AG20443 (cell line): ENCODE measurements at regions not wholly inside any gene's neighbourhood (a gene's known extent, or its start where the extent isn't known, plus 50 kb on each side); places are given as distances from the start of the nearest gene placed in this dataset.

ENCODE experiments used
- DNase-seq: peaks from one replicate; pipeline ENCODE4 v3.0.0; 2012; ENCODE audit warnings: low spot score, mixed read lengths

DNA sequence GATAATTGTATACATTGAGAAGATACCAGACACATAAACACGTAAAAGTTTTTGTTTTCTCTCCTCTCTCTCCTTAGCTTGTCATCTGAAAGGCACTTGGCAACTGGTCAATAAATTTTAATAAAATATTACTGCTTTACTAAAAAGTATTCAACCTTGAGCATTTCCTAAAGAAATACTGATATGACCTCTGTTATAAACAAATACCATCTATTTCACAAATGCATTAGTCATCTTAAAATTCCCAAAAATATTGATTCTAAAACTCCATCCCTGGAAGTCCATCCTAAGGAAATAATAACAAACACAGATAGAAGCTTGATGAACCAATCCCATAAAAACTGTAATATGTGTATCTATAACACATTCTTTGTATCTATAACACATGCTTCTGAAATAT, 483.2 kb downstream of the TLR4 start:
- DNase-seq: no peak

DNA sequence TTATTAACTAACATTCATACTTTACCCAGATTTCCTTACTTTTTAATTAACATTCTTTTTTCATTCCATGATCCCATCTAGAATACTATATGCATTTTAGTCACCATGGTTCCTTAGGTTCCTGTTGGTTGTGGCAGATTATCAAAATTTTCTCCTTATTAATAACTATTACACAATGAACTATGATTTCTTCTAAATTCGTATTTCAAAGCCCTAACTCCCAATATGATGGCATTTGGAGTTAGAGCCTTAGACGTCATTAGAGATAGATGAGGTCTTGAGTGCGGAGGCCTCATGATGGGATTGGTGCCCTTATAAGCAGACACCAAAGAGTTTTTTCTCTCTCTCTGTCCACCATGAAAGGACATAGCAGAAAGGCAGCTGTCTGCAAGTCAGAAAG, 485.4 kb downstream of the TLR4 start:
- no peak for DNase-seq

DNA sequence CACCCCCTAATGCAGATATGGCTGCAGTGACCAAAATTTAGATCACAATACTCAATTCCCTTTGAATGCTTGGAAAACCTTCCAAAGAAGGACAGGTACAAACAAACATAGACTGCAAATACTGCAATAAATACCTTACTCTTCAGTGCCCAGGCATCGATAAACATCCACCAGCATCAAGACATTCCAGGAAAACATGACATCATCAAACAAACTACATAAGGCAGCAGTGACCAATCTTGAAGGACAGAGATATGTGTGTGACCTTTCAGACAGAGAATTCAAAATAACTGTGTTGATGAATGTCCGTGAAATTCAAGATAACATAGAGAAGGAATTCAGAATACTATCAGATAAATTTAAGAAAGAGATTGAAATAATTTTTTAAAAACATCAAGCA, 488.6 kb downstream of the TLR4 start:
- DNase-seq: no peak

DNA sequence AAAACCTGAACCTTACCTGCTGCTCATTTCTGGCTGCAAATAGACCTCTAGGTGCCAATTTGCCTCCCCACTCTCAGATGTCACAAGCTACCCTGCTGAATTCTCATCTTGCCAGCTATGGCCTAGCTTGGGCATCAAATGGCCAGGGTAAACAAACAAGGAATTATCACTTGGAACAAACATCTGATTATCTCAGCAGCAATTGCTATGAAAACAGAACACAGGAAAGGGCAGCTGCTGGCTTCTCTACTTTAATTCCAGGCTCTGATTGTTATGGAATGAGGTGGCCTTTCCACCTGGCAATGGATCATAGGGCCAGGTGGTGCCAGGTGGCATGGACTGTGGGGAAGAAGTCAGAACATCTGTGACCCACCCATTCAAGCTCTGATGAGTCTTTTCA, 505.1 kb downstream of the TLR4 start:
- DNase-seq: no peak

DNA sequence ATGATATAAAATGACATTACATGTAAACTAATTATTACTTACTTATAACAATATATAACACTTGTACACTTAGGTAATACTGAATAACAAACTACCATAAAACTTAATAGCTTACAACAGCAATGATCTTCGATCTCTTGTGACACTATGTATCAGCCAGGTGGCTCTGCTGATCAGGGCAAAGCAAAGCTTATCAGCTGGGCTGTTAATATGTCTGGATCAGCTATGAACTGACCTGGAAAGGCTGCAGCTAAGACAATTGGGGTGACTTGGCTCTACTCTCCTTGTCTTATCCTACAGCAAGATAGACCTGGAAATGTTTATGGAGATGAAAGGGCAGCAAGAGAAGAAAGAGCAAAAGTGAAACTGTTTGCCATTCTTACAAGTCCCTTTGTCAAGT, 511.3 kb downstream of the TLR4 start:
- no peak for DNase-seq

DNA sequence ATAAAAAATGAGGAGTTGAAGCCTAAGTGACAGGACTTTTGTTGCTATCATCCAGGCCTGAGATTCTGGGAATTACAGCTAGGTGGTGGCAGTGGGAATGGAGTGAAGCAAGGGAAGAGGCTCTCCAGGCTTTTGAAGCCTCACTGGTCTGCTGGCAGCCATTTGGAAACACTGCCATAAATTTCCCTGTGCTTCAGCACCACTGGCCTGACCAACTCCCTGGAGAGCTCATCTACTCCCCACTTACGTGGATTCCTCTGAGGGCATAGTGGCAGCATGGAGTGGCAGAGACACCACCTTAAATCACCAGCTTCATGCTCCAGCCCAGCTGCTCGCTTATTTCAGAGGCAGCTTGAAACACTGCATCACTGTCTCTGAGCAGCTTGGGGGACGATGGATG, 518.2 kb downstream of the TLR4 start:
- no peak for DNase-seq

DNA sequence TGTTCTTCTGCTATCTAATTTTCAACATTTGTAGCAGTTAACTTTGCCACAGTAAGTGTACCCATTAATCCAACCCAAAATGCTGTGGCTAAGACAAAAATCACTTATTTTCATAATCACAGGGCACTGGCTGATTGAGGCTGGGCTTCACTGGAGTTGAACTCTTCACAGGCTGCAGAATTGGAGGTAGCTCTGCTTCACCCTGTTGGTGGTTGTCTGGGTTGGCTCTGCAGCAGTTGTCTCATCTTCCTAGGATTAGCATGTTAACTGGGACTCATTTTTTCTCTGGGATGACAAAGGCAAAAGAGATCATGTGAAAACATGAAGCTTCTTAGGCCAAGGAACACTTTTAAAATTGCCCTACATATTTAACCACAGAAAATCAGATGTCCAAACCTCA, 518.9 kb downstream of the TLR4 start:
- no peak for DNase-seq

DNA sequence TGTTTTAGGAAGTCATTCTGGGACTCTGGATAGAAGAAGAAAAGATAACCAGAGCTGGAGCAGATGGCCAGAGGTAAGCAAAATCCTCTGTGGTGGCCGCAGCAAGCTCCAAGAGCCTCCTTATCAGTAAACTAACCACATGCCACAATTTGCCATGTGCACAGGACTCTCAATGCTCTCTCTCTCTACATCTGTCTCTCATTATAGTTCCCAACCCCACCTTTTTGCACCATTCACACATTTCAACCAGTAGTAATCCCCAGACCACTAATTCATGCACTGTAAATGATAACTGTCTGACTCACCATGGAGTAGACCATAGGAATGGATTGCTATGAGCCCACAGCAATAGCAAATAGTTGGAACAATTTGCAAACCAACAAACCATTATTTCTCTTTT, 526.1 kb downstream of the TLR4 start:
- DNase-seq: peak; percentile 11

DNA sequence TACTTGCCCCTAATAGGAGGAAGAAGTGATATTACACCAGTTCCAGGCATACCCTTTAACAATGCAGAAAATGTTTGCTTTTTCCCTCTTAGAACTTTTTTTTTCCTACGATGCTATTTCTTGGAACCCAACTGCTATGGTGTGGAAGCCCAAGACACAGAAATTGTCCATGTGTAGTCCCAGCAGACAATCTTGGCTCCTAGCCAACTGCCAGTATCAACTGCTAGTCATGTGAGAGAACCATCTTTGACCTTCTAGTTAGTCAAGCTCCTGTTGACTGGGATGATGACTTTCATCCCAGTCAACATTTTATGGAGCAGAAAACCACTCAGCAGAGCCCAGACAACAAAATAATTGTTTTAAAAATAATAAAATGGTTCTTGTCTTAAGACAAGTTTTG, 532.4 kb downstream of the TLR4 start:
- DNase-seq: no peak

DNA sequence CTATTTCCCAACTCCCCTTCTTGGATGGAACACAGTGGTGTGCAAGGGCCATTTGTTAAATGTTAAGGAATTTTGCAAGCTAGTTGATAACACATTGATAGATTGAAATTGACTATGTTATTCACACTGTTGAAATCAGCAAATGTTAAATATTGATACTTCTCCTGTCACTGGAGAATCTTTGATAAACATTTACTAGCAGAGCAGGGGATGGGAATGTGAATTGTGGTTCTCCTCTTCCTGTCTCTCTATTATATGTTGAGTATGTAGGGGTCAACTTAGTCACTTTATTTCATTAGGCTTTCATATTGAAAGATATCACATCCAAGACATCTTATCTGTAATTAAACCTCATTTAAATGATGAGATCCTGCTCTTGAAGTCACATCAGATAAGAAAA, 533.9 kb downstream of the TLR4 start:
- no peak for DNase-seq

DNA sequence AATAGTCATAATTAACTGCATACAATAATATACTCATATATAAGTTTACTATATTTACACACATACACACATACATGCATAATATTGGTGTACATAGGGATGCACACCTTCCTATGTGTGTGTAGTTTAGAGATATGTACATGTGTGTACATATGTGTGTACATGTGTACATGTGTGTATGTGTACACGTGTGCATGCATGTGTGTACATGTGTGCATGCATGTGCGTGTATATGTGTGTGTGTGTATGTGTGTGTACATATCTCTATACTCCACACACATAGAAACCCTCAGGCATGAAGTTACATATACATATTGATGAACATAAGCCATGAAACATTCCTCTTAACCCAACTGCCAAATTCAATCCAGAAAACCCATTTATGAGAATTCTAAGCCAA, 547.8 kb downstream of the TLR4 start:
- no peak for DNase-seq

DNA sequence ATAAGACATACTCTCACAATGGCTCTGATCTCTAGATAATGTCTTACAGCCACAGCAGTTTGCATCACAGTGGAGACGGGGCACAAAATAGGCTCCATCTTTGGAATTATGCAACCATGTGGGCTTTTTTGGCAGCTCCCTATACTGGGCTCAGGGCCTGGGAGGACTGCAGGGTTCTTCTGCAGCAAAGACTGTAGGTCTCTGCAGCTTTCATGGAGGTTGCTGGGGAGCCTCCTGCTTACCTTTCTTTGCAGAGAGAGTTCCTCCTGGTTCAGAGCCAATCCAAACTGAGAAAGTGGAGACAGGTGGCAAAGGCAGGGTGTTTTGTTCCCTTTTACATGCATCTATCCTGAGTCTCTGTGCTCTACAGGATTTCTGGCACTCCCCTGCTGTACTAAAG, 558.0 kb downstream of the TLR4 start:
- no peak for DNase-seq

DNA sequence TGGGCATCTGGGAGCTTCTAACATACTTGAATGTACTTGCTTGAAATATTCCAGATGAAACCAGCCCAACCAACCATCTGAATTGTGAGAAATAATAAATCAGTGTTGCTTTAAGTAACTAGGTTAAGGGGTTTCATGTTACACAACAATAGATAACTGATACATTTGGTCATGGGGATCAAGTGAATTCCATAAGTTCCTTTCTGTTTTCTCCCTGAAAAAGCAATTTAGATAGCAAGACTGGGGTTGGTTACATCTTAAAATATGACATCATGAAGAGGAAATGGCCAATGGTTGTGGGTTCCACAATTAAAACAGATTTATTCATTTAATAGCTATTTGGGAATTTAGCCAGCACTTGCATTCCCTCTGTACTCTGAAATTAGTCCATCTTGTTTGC, 559.7 kb downstream of the TLR4 start:
- no peak for DNase-seq

DNA sequence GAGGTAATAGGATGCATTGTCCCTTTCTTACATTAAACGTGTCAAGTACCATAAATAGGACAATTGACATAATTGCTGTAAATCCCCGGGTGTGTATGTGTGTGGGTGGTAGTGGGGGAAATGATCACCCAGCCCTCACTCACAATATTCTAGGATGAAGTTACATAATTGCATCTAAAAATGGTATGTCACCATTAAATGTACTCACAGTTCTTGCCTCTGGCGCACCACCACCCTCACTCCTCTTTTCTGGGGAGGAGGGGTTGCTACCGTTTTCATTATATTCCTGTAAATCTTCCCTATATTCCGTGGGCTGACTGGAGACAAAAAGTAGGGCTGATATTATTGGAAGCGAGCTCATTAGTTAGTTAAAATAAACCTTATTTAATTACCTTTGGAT, 563.8 kb downstream of the TLR4 start:
- no peak for DNase-seq

DNA sequence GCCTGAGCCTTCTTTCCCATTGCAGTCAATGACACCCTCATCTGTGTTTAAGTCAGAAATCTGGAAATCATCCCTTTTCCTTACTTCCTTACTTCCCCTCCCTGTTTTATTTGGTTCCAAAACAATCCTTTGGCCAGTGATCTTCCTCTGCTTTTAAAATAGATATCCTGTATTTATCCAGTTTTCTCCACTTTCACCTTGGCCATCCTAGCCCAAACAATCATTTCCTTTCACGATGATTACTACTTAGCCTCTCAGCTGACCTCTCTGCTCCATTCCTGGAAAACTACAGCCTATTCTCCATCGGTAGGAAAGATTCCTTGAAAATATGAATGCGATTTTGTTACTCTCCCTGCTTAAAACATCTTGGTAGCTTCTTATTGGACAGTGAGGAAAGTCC, 565.4 kb downstream of the TLR4 start:
- DNase-seq: no peak

DNA sequence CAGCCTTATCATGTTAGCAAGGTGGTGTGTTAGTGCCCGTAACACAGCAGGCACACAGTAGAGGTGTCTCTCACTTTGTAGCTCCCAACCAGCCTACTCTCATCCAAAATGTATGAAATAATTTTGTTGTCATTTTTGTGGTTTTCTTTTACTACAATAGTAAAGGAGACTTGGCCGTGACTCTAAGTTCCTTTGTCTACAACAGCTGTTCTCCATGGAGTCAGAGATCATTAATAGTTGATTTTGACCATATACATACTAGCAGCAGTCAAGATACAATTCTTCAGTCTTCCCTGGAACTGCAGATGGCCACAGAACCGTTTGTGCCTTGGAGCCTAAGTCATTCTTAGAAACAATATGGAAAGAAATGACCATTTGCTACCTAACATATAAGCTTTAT, 567.1 kb downstream of the TLR4 start:
- no peak for DNase-seq

DNA sequence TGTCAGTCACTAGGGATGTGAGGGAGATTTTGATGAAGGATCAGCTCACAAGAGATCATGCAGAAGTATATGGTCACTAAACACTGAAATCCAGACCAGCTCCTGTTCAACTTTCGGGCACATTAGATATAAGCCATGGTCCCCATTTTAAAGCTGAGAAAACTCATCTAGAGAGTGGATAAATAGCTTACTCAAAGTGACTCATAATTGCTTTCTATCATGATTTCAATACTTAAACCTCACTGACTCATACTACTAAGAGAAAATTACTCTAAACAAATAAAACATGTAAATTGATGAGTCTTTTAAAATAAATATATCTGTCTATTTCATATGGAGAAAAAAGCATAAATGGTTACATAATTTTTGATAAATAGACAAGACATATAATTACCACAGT, 567.7 kb downstream of the TLR4 start:
- no peak for DNase-seq

DNA sequence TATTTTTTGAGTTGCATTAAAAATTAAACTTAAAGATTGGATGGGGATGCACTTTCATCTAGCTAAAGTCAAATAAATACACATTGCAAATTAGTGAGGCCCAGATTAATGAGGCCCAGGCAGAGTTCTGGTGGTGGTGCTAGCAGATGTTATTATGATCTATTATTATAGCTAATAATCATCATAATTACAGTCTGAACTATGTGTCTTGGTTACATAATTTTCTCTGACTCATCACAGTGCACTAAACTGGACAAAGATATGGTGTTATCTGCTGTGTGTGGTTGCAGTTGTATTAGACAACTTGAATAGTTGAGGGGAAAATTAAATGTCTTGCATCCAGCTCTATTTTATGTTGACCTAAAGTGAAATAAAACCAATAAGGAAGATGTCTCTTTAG, 568.8 kb downstream of the TLR4 start:
- no peak for DNase-seq

DNA sequence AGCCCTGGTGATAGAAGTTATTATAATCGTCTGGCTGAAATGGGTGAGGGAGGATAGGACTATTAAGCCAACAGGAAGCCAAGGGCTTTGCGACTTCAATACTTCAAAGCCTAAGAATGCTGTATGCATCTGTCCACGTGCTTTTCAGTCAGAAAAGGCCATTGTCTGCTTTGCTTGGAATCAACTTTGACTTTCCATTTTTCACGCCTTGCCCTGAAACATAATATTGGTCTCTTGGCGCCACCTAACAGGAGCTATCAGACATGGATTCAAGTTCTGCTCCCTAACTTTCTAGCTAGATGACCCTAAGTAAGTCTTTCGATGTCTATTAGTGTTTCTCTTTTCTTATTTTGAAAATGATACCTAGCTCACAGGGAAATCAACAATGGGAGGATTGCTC, 572.6 kb downstream of the TLR4 start:
- no peak for DNase-seq

DNA sequence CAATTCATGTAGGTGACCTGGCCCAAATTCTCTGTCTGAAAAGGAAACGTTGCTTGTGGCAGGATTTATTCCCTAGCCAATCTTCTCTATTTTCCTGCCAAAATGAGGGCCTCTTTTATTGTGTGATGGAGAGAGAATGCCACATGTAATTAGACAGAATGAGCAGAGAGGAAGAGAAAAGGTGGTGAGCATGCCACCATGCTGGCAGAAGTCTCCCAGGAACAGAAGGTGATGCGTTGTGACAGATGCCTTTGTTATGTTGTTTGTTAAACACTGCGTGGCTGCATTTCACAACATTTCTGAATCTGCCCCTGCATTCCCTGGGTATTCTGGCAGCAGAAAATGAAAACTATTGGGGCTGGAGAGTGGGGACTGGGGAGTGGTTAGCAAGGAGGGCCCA, 577.6 kb downstream of the TLR4 start:
- no peak for DNase-seq

DNA sequence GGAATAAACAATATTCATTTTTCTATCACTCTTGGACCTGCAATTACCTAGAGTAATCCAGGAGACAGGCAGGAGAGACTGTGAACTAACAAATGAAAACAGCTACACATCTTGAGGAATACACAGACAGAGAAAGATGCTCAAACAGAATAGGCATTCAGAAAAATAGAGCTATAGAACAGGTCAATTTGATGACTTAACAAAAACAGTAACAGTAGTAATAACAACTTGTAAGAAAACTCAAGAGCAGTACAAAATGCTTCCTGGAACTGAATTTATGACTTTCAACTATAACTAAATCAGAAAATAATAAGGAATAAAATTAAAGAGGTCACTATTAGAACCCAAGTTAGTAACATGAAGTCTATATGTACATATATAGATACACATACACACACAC, 579.3 kb downstream of the TLR4 start:
- no peak for DNase-seq

DNA sequence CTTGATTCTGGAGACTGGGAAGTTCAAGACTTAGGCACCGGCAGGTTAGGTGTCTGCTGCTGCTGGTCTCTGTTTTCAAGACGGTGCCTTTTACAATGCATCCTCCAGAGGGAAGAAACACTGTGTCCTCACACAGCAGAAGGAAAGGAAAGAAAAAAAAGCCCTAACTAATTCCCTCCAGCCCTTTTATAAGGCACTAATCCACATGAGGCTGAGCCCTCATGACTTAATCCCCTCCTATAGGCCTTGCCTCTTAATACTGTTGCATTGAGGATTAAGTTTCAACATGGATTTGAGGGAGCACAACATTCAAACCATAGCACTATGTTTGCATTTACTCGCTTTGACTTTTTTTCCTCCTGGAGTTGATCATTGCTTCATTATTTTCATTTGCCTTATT, 585.9 kb downstream of the TLR4 start:
- no peak for DNase-seq

DNA sequence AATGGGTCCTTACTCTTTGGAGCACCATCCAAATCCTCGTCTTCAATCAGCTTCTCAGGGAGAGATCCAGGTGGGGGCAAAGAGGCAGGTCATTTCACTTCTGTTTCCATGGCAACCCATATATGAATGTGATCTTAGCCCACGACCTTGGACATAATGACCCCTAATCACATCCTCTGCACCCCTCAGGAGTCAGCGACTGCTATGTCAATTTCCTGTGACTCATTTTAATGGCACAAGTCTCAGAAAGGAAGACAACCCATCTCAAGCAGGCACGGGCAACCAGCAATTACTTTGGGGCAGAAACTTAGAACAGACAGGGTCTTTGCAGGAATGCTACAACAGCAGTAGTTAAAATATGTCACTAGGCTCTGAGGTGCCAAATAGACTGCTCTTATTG, 591.2 kb downstream of the TLR4 start:
- no peak for DNase-seq

DNA sequence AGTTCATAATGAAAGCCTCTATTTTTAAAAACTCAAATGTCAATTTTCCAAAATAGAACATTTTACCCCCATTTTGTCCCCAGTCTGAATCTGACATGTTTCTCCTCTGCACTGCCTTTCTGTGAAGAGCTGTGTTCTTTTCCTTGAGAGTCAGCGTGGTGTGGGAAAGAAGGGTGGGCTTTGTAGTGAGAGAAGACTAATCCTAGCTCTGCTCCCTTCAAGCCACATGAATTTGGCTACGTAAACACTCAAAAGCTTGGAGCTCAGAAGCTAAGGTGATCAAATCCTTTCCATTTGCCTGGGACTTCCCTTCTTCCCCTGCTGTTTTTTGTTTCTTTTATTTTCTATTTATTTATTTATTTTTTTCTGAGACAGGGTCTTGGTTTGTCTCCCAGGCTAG, 598.5 kb downstream of the TLR4 start:
- DNase-seq: no peak

DNA sequence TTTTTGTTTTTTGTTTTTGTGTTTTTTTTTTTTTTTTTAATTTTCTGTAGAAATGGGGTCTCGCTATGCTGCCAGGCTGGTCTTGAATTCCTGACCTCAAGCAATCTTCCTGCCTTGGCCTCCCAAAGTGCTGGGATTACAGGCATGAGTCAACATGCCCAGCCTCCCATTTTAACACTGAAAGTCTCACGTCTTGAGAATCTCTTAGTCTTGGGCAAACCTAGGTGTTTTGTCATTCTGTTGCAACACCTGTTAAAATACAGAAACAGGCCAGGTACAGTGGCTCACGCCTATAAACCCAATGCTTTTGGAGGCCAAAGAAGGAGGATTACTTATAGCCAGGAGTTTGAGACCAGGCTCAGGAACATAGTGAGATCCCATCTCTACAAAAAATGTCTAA, 599.0 kb downstream of the TLR4 start:
- DNase-seq: no peak

DNA sequence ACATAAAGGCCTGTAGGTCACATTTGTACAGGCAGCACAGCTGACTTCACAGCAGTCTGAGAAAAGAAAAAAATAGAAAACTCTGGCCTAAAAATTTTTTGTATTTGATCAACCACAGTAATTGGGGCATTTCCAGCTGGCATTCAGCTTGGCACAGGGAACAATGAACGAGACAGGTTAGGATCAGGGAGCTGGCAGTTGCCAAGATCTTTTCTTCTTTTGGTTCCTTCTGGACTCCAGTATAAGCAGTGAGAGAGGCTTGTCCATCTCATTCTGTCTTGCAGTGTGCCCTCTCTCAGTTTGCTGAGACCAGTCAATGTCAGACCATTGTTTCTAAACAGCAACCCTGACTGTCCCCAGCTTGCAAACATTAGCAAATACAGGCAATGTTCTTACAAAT, 601.1 kb downstream of the TLR4 start:
- DNase-seq: no peak
